CD4-positive, alpha-beta T cell (primary cell): ENCODE measurements at regions not wholly inside any gene's neighbourhood (a gene's known extent, or its start where the extent isn't known, plus 50 kb on each side); places are given as distances from the start of the nearest gene placed in this dataset.

Experiments used
- ATAC-seq: fragments of 200-7000 bp; cut with Tn5 transposase; one replicate; pipeline ENCODE4 v1.10.0; 2022; ENCODE audit warnings: mild to moderate bottlenecking; ENCODE audit not compliant: poor library complexity
- CTCF ChIA-PET: fragments of 350-600 bp; sonication (Branson Sonifier 250); formaldehyde crosslinking; loops from one replicate; lab custom pipeline; 2021; ENCODE audit warnings: antibody characterized with exemption, inconsistent platforms; lab: Charles Lee
- POLR2A ChIA-PET: fragments of 350-600 bp; sonication (Branson Sonifier 250); formaldehyde crosslinking; loops from one replicate; lab custom pipeline; 2021; ENCODE audit warnings: antibody characterized with exemption, inconsistent platforms; lab: Charles Lee
- DNase-seq, 14 experiments: peaks; one replicate each; pipeline ENCODE4 v3.0.0-alpha.2; 2013 to 2020; ENCODE audit warnings: mixed read lengths in 2 of 14
- H3K27ac ChIP-seq, 2 donors: one replicate each; pipeline versions ENCODE4 v1.5.1 to v1.7.0; 2013; ENCODE audit warnings: low read length in 2 of 2, low read depth in 1 of 2, mild to moderate bottlenecking in 1 of 2
- H3K27me3 ChIP-seq, 2 experiments: 1 replicate in 1 of 2; 2 replicates in 1 of 2; pipeline versions ENCODE4 v1.6.1 to v1.7.0; 2013; ENCODE audit warnings: low read length in 2 of 2, control low read depth in 1 of 2, mild to moderate bottlenecking in 1 of 2, moderate library complexity in 1 of 2; ENCODE audit not compliant: insufficient read depth in 2 of 2, control insufficient read depth in 1 of 2
- H3K36me3 ChIP-seq: one replicate; pipeline ENCODE4 v1.6.1; 2013; ENCODE audit warnings: low read length, control low read depth; ENCODE audit not compliant: insufficient read depth
- H3K4me1 ChIP-seq: one replicate; pipeline ENCODE4 v1.6.1; 2013; ENCODE audit warnings: low read length, control low read depth; ENCODE audit not compliant: insufficient read depth
- H3K4me3 ChIP-seq: one replicate; pipeline ENCODE4 v1.5.1; 2013; ENCODE audit warnings: mild to moderate bottlenecking, low read length, moderate library complexity
- H3K9me3 ChIP-seq, 2 experiments: 1 replicate in 1 of 2; 2 replicates in 1 of 2; pipeline versions ENCODE4 v1.6.1 to v1.7.0; 2013; ENCODE audit warnings: low read length in 2 of 2, mild to moderate bottlenecking in 2 of 2, control low read depth in 1 of 2, moderate library complexity in 1 of 2; ENCODE audit not compliant: control insufficient read depth in 1 of 2, insufficient read depth in 1 of 2
- H3K27ac Mint-ChIP-seq: one replicate; pipeline ENCODE4 v1.8.0; 2020; ENCODE audit warnings: mixed read lengths
- H3K27me3 Mint-ChIP-seq: one replicate; pipeline ENCODE4 v1.8.0; 2021; ENCODE audit warnings: mixed read lengths
- H3K36me3 Mint-ChIP-seq: one replicate; pipeline ENCODE4 v1.8.0; 2021; ENCODE audit warnings: low read depth, mixed read lengths
- H3K4me1 Mint-ChIP-seq: one replicate; pipeline ENCODE4 v1.8.0; 2021; ENCODE audit warnings: low read depth, mixed read lengths
- H3K4me3 Mint-ChIP-seq: one replicate; pipeline ENCODE4 v1.8.0; 2020; ENCODE audit warnings: mild to moderate bottlenecking, mixed read lengths
- H3K9me3 Mint-ChIP-seq: one replicate; pipeline ENCODE4 v1.8.0; 2020; ENCODE audit warnings: mixed read lengths
- CTCF ChIP-seq: fragments of 200-600 bp; IDR thresholded peaks from one replicate; pipeline ENCODE4 v1.8.0; 2022; ENCODE audit warnings: antibody characterized with exemption, mild to moderate bottlenecking
- intact Hi-C, 2 experiments: fragments of 100-400 bp; cut with DNase I in 1 of 2; cut with micrococcal nuclease in 1 of 2; formaldehyde crosslinking; loops; one replicate each; pipeline versions ENCODE4 v1.15.1 to v1.9.0; 2023 to 2025; cut with DNase I, micrococcal nuclease

GRCh38 chr3:190790185-190790584 lies 72.3 kb downstream of the GMNC start:
- ChIA-PET CTCF (no interaction called here), POLR2A (no interaction called here)
- Mint-ChIP-seq H3K27me3 (peaks cover 4% of the 10 kb centered on the region), H3K4me3 (no peak overlapping the region), H3K36me3 (no peaks in the 10 kb centered on the region), H3K9me3 (no peaks in the 10 kb centered on the region), H3K27ac (no peak overlapping the region), H3K4me1 (no peaks in the 10 kb centered on the region)
- H3K27me3 ChIP-seq, result no peaks in the 10 kb centered on the region
- no peaks in the 10 kb centered on the region for H3K9me3 ChIP-seq
- no peak for DNase-seq
- no peak overlapping the region for H3K4me3 ChIP-seq
- TF ChIP-seq CTCF, result no peak
- H3K36me3 ChIP-seq, result no peaks in the 10 kb centered on the region
- no peak for ATAC-seq
- no peak overlapping the region for H3K27ac ChIP-seq
- no peaks in the 10 kb centered on the region for H3K4me1 ChIP-seq
- intact Hi-C loops, result no loop called here

DNA sequence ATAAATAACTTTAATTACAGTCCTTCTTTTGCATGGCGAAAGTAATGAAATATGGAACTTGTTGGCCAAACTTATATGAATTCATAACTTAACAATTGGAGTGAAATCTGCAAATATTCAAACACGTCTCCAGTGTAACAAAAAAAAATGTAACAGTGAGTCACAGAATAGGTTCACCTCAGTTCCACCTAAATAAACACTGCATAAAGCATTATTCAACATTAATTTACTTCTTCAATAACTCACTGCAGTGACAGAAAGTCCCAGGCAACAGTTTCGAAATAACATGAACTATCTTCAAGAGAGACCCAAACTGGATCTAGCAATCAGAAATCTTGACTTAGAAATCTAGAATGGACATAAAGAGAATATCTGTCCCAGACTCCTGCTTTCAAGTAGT lies 75.6 kb downstream of the GMNC start:
- Histone ChIP-seq H3K4me1 (no peaks in the 10 kb centered on the region), H3K36me3 (no peaks in the 10 kb centered on the region), H3K4me3 (no peak overlapping the region), H3K27ac (no peak overlapping the region), H3K27me3 (no peaks in the 10 kb centered on the region), H3K9me3 (no peaks in the 10 kb centered on the region)
- Mint-ChIP-seq H3K27ac (no peak overlapping the region), H3K4me3 (no peak overlapping the region), H3K4me1 (no peaks in the 10 kb centered on the region), H3K36me3 (no peaks in the 10 kb centered on the region), H3K9me3 (no peaks in the 10 kb centered on the region), H3K27me3 (peaks cover 4% of the 10 kb centered on the region)
- ATAC-seq (no peak), DNase-seq (no peak)
- intact Hi-C loops, result no loop called here
- ChIA-PET POLR2A (no interaction called here), CTCF (no interaction called here)
- no peak for TF ChIP-seq CTCF

GRCh38 chr3:190785047-190785446 lies 77.4 kb downstream of the GMNC start:
- ChIA-PET CTCF (no interaction called here), POLR2A (no interaction called here)
- H3K4me1 ChIP-seq, result no peaks in the 10 kb centered on the region
- no peak overlapping the region for H3K27ac Mint-ChIP-seq
- no peaks in the 10 kb centered on the region for H3K9me3 Mint-ChIP-seq
- no peaks in the 10 kb centered on the region for H3K36me3 ChIP-seq
- no peak overlapping the region for H3K27ac ChIP-seq
- H3K4me3 ChIP-seq, result no peak overlapping the region
- peaks cover 4% of the 10 kb centered on the region for H3K27me3 Mint-ChIP-seq
- no peak overlapping the region for H3K4me3 Mint-ChIP-seq
- ATAC-seq (no peak), DNase-seq (no peak)
- intact Hi-C loops, result no loop called here
- H3K27me3 ChIP-seq, result no peaks in the 10 kb centered on the region
- H3K4me1 Mint-ChIP-seq, result no peaks in the 10 kb centered on the region
- no peaks in the 10 kb centered on the region for H3K36me3 Mint-ChIP-seq
- no peak for TF ChIP-seq CTCF
- no peaks in the 10 kb centered on the region for H3K9me3 ChIP-seq
